Lung (tissue), 11 donors: ENCODE measurements at regions not wholly inside any gene's neighbourhood (a gene's known extent, or its start where the extent isn't known, plus 50 kb on each side); places are given as distances from the start of the nearest gene placed in this dataset.
A peak's percentile ranks its signal among the peaks of the same experiment; 100 is the strongest.

ENCODE experiments used
- ATAC-seq: fragments of 200-7000 bp; cut with Tn5 transposase; one replicate; pipeline ENCODE4 v1.9.1; 2020; ENCODE audit warnings: moderate number of reproducible peaks; ENCODE audit not compliant: insufficient read depth, low FRiP score
- DNase-seq, 3 donors: peaks; one replicate each; pipeline ENCODE4 v3.0.0-alpha.2; 2013 to 2017
- H3K27ac ChIP-seq, 2 donors: one replicate each; pipeline ENCODE4 v1.5.1; 2013; ENCODE audit warnings: mild to moderate bottlenecking in 2 of 2, moderate library complexity in 2 of 2, control low read depth in 1 of 2, inconsistent platforms in 1 of 2, low read depth in 1 of 2, low read length in 1 of 2
- H3K27me3 ChIP-seq, 3 donors: one replicate each; pipeline ENCODE4 v1.5.1; 2013; ENCODE audit warnings: low read length in 2 of 3; ENCODE audit not compliant: control insufficient read depth in 3 of 3, insufficient read depth in 3 of 3
- H3K36me3 ChIP-seq, 4 donors: one replicate each; pipeline ENCODE4 v1.5.1; 2013; ENCODE audit warnings: low read length in 4 of 4, mild to moderate bottlenecking in 1 of 4, moderate library complexity in 1 of 4; ENCODE audit not compliant: control insufficient read depth in 4 of 4, insufficient read depth in 4 of 4
- H3K4me1 ChIP-seq, 5 donors: one replicate each; pipeline ENCODE4 v1.5.1; 2013; ENCODE audit warnings: low read length in 5 of 5, mild to moderate bottlenecking in 2 of 5, moderate library complexity in 1 of 5; ENCODE audit not compliant: control insufficient read depth in 5 of 5, insufficient read depth in 5 of 5
- H3K4me3 ChIP-seq: one replicate; pipeline ENCODE4 v1.5.1; 2013; ENCODE audit warnings: mild to moderate bottlenecking, control low read depth, moderate library complexity
- H3K9ac ChIP-seq, 2 donors: one replicate each; pipeline ENCODE4 v1.5.1; 2013; ENCODE audit warnings: low read length in 2 of 2, control low read depth in 1 of 2; ENCODE audit not compliant: insufficient read depth in 1 of 2
- H3K9me3 ChIP-seq, 4 donors: one replicate each; pipeline ENCODE4 v1.5.1; 2013; ENCODE audit warnings: low read length in 3 of 4, mild to moderate bottlenecking in 1 of 4, moderate library complexity in 1 of 4; ENCODE audit not compliant: control insufficient read depth in 4 of 4, insufficient read depth in 3 of 4
- CTCF ChIP-seq: IDR thresholded peaks from 2 replicates; pipeline ENCODE4 v1.5.1; 2012; ENCODE audit warnings: mild to moderate bottlenecking; ENCODE audit errors: control extremely low read depth, extremely low read depth
- WGBS, 2 donors: extraction: QIAGEN DNeasy Blood & Tissue Kit; methylation state at CpG; one replicate each; pipeline ENCODE4 v1.1.7; 2013; 5-methylcytosine and 5-hydroxymethylcytosine counted together
- donor health status: control.
- donor health status: control.
- donor health status: Bipolar disorder and iron deficiency.
- donor health status: healthy.
- donor health status: DM: yes; HTN: yes; CAD: no.

GRCh38 chr13:79673993-79674377 is 193.0 kb downstream of the NDFIP2 start:
- no peaks in the 10 kb centered on the region for H3K9me3 ChIP-seq
- 75 to 83% methylated on average over 1 of the region's 1 CpG for WGBS, 2 donors
- H3K27me3 ChIP-seq, result no peaks in the 10 kb centered on the region
- H3K27ac ChIP-seq, result peak overlapping the region in 1 of 2 donors; percentile 49
- no peak for TF ChIP-seq CTCF
- ATAC-seq (no peak), DNase-seq (no peak)
- H3K9ac ChIP-seq, result no peak overlapping the region
- H3K4me1 ChIP-seq, result peaks cover 0 to 4% (median 0%) of the 10 kb centered on the region in 5 donors
- no peaks in the 10 kb centered on the region for H3K36me3 ChIP-seq
- H3K4me3 ChIP-seq, result no peak overlapping the region

GRCh38 chr13:79673310-79673992 is 192.5 kb downstream of the NDFIP2 start:
- DNase-seq (peak; percentile 24 to 51 (median 27)), ATAC-seq (no peak)
- peak overlapping the region in 1 of 2 donors; percentile 49 for H3K27ac ChIP-seq
- H3K9me3 ChIP-seq, result no peaks in the 10 kb centered on the region
- WGBS, 2 donors, result 64 to 78% methylated on average over 6 of the region's 6 CpGs
- H3K4me1 ChIP-seq, result peaks cover 0 to 4% (median 0%) of the 10 kb centered on the region in 5 donors
- no peak overlapping the region for H3K9ac ChIP-seq
- no peaks in the 10 kb centered on the region for H3K27me3 ChIP-seq
- TF ChIP-seq CTCF, result no peak
- no peak overlapping the region for H3K4me3 ChIP-seq
- H3K36me3 ChIP-seq, result no peaks in the 10 kb centered on the region

GRCh38 chr13:79671420-79671819 is 190.5 kb downstream of the NDFIP2 start:
- DNase-seq (no peak), ATAC-seq (no peak)
- no peaks in the 10 kb centered on the region for H3K9me3 ChIP-seq
- no peaks in the 10 kb centered on the region for H3K36me3 ChIP-seq
- H3K27me3 ChIP-seq, result no peaks in the 10 kb centered on the region
- peaks cover 0 to 4% (median 0%) of the 10 kb centered on the region in 5 donors for H3K4me1 ChIP-seq
- TF ChIP-seq CTCF, result no peak
- H3K27ac ChIP-seq, result no peak overlapping the region
- H3K4me3 ChIP-seq, result no peak overlapping the region
- WGBS, 2 donors, result 35 to 47% methylated on average over 2 of the region's 2 CpGs
- no peak overlapping the region for H3K9ac ChIP-seq
